Central memory CD8-positive, alpha-beta T cell (primary cell): ENCODE measurements at regions not wholly inside any gene's neighbourhood (a gene's known extent, or its start where the extent isn't known, plus 50 kb on each side); places are given as distances from the start of the nearest gene placed in this dataset.

Experiments used
- ATAC-seq: fragments of 150-1000 bp; cut with Tn5 transposase; replicated peaks from 2 replicates; pipeline ENCODE4 v1.10.0; 2022; ENCODE audit warnings: mild to moderate bottlenecking, moderate FRiP score, moderate number of reproducible peaks; ENCODE audit not compliant: poor library complexity, severe bottlenecking; ENCODE audit errors: extremely low read depth
- DNase-seq, 2 donors: peaks; one replicate each; pipeline ENCODE4 v3.0.0; 2021; ENCODE audit warnings: low spot score in 2 of 2
- H3K27ac Mint-ChIP-seq: one replicate; pipeline ENCODE4 v1.8.0; 2022; ENCODE audit warnings: low read depth, mild to moderate bottlenecking, moderate library complexity, mixed read lengths
- H3K27me3 Mint-ChIP-seq: one replicate; pipeline ENCODE4 v1.8.0; 2022; ENCODE audit warnings: mixed read lengths
- H3K36me3 Mint-ChIP-seq: one replicate; pipeline ENCODE4 v1.8.0; 2022; ENCODE audit warnings: mild to moderate bottlenecking, moderate library complexity, mixed read lengths; ENCODE audit not compliant: insufficient read depth
- H3K4me1 Mint-ChIP-seq: one replicate; pipeline ENCODE4 v1.8.0; 2022; ENCODE audit warnings: mixed read lengths
- H3K4me3 Mint-ChIP-seq: one replicate; pipeline ENCODE4 v1.8.0; 2022; ENCODE audit warnings: mild to moderate bottlenecking, moderate library complexity, mixed read lengths
- H3K9me3 Mint-ChIP-seq: one replicate; pipeline ENCODE4 v1.8.0; 2022; ENCODE audit warnings: mixed read lengths

- no peak overlapping the region for H3K27ac Mint-ChIP-seq
- H3K9me3 Mint-ChIP-seq, result no peaks in the 10 kb centered on the region
- H3K36me3 Mint-ChIP-seq, result no peaks in the 10 kb centered on the region
- peaks cover 38% of the 10 kb centered on the region for H3K27me3 Mint-ChIP-seq
- no peak overlapping the region for H3K4me3 Mint-ChIP-seq
- no peak for DNase-seq
- no peaks in the 10 kb centered on the region for H3K4me1 Mint-ChIP-seq
- ATAC-seq, result no peak
These were observed 131.5 kb upstream of the PRMT8 start for GRCh38 chr12:3359478-3359877.

GRCh38 chr12:3361146-3361545, 129.9 kb upstream of the PRMT8 start:
- no peaks in the 10 kb centered on the region for H3K36me3 Mint-ChIP-seq
- ATAC-seq (no peak), DNase-seq (no peak)
- H3K27ac Mint-ChIP-seq, result no peak overlapping the region
- H3K9me3 Mint-ChIP-seq, result no peaks in the 10 kb centered on the region
- peaks cover 49% of the 10 kb centered on the region for H3K27me3 Mint-ChIP-seq
- H3K4me1 Mint-ChIP-seq, result no peaks in the 10 kb centered on the region
- H3K4me3 Mint-ChIP-seq, result no peak overlapping the region

GRCh38 chr12:3362737-3363136, 128.3 kb upstream of the PRMT8 start:
- Mint-ChIP-seq H3K36me3 (no peaks in the 10 kb centered on the region), H3K9me3 (no peaks in the 10 kb centered on the region), H3K27ac (no peak overlapping the region), H3K4me1 (no peaks in the 10 kb centered on the region), H3K4me3 (no peak overlapping the region), H3K27me3 (peaks cover 49% of the 10 kb centered on the region)
- ATAC-seq, result no peak
- no peak for DNase-seq

- H3K4me3 Mint-ChIP-seq, result no peak overlapping the region
- H3K36me3 Mint-ChIP-seq, result no peaks in the 10 kb centered on the region
- peaks cover 49% of the 10 kb centered on the region for H3K27me3 Mint-ChIP-seq
- no peaks in the 10 kb centered on the region for H3K9me3 Mint-ChIP-seq
- ATAC-seq, result no peak
- no peak overlapping the region for H3K27ac Mint-ChIP-seq
- H3K4me1 Mint-ChIP-seq, result no peaks in the 10 kb centered on the region
- DNase-seq, result no peak
These were observed 127.4 kb upstream of the PRMT8 start for GRCh38 chr12:3363608-3364007.

GRCh38 chr12:3364226-3364625, 126.8 kb upstream of the PRMT8 start:
- H3K36me3 Mint-ChIP-seq, result no peaks in the 10 kb centered on the region
- DNase-seq (no peak), ATAC-seq (no peak)
- no peak overlapping the region for H3K4me3 Mint-ChIP-seq
- H3K9me3 Mint-ChIP-seq, result no peaks in the 10 kb centered on the region
- H3K4me1 Mint-ChIP-seq, result no peaks in the 10 kb centered on the region
- no peak overlapping the region for H3K27ac Mint-ChIP-seq
- H3K27me3 Mint-ChIP-seq, result peaks cover 47% of the 10 kb centered on the region

GRCh38 chr12:3364661-3365462, 126.1 kb upstream of the PRMT8 start:
- Mint-ChIP-seq H3K4me3 (no peak overlapping the region), H3K27me3 (peaks cover 41% of the 10 kb centered on the region), H3K4me1 (no peaks in the 10 kb centered on the region), H3K27ac (no peak overlapping the region), H3K9me3 (no peaks in the 10 kb centered on the region), H3K36me3 (no peaks in the 10 kb centered on the region)
- no peak for DNase-seq
- no peak for ATAC-seq

- DNase-seq, result no peak
- Mint-ChIP-seq H3K4me1 (no peaks in the 10 kb centered on the region), H3K9me3 (no peaks in the 10 kb centered on the region), H3K4me3 (no peak overlapping the region), H3K27me3 (peaks cover 32% of the 10 kb centered on the region), H3K27ac (no peak overlapping the region), H3K36me3 (no peaks in the 10 kb centered on the region)
- ATAC-seq, result no peak
These were observed 125.3 kb upstream of the PRMT8 start for GRCh38 chr12:3365463-3366411.

GRCh38 chr12:3366451-3367110, 124.4 kb upstream of the PRMT8 start:
- no peak overlapping the region for H3K27ac Mint-ChIP-seq
- H3K4me3 Mint-ChIP-seq, result no peak overlapping the region
- no peaks in the 10 kb centered on the region for H3K9me3 Mint-ChIP-seq
- ATAC-seq, result no peak
- DNase-seq, result no peak
- H3K4me1 Mint-ChIP-seq, result no peaks in the 10 kb centered on the region
- H3K36me3 Mint-ChIP-seq, result no peaks in the 10 kb centered on the region
- peaks cover 27% of the 10 kb centered on the region for H3K27me3 Mint-ChIP-seq

- ATAC-seq, result no peak
- H3K4me3 Mint-ChIP-seq, result no peak overlapping the region
- no peaks in the 10 kb centered on the region for H3K9me3 Mint-ChIP-seq
- peaks cover 37% of the 10 kb centered on the region for H3K27me3 Mint-ChIP-seq
- no peaks in the 10 kb centered on the region for H3K4me1 Mint-ChIP-seq
- no peaks in the 10 kb centered on the region for H3K36me3 Mint-ChIP-seq
- no peak for DNase-seq
- no peak overlapping the region for H3K27ac Mint-ChIP-seq
These were observed 123.1 kb upstream of the PRMT8 start for GRCh38 chr12:3367750-3368444.

GRCh38 chr12:3371018-3371417, 120.0 kb upstream of the PRMT8 start:
- H3K36me3 Mint-ChIP-seq, result no peaks in the 10 kb centered on the region
- DNase-seq (no peak), ATAC-seq (no peak)
- H3K9me3 Mint-ChIP-seq, result no peaks in the 10 kb centered on the region
- no peak overlapping the region for H3K4me3 Mint-ChIP-seq
- no peak overlapping the region for H3K27ac Mint-ChIP-seq
- H3K4me1 Mint-ChIP-seq, result no peaks in the 10 kb centered on the region
- peaks cover 10% of the 10 kb centered on the region for H3K27me3 Mint-ChIP-seq

- H3K4me3 Mint-ChIP-seq, result no peak overlapping the region
- no peak for DNase-seq
- no peaks in the 10 kb centered on the region for H3K36me3 Mint-ChIP-seq
- ATAC-seq, result no peak
- H3K9me3 Mint-ChIP-seq, result no peaks in the 10 kb centered on the region
- peaks cover 27% of the 10 kb centered on the region for H3K27me3 Mint-ChIP-seq
- no peak overlapping the region for H3K27ac Mint-ChIP-seq
- no peaks in the 10 kb centered on the region for H3K4me1 Mint-ChIP-seq
These were observed 115.7 kb upstream of the PRMT8 start for GRCh38 chr12:3375326-3375725.

GRCh38 chr12:3376779-3377455, 114.1 kb upstream of the PRMT8 start:
- no peaks in the 10 kb centered on the region for H3K9me3 Mint-ChIP-seq
- DNase-seq (no peak), ATAC-seq (no peak)
- peaks cover 2% of the 10 kb centered on the region for H3K36me3 Mint-ChIP-seq
- H3K4me3 Mint-ChIP-seq, result no peak overlapping the region
- H3K27me3 Mint-ChIP-seq, result peaks cover 36% of the 10 kb centered on the region
- H3K27ac Mint-ChIP-seq, result no peak overlapping the region
- H3K4me1 Mint-ChIP-seq, result no peaks in the 10 kb centered on the region
